ENCODE measurements at regions not wholly inside any gene's neighbourhood (a gene's known extent, or its start where the extent isn't known, plus 50 kb on each side); places are given as distances from the start of the nearest gene placed in this dataset.

DNA sequence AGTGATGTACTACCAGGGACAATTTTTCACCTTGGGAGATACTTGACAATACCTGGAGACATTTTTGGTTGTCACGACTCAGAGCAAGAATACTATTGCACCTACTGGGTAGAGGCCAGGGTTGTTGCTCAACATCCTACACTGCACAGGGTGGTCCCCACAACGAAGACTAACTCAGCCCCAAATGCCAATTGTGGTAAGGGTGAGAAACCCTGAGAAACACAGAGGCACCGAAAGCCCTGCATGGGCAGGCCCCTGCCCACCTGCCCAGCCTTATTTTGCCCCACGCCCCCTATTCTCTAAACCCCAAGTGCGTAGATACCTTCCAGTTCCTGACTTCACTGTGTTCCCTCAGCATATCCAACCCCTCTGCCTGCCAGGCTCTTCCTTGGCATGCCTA is 163.1 kb upstream of the PKDCC start:
- TF ChIP-seq, protein P1, sequence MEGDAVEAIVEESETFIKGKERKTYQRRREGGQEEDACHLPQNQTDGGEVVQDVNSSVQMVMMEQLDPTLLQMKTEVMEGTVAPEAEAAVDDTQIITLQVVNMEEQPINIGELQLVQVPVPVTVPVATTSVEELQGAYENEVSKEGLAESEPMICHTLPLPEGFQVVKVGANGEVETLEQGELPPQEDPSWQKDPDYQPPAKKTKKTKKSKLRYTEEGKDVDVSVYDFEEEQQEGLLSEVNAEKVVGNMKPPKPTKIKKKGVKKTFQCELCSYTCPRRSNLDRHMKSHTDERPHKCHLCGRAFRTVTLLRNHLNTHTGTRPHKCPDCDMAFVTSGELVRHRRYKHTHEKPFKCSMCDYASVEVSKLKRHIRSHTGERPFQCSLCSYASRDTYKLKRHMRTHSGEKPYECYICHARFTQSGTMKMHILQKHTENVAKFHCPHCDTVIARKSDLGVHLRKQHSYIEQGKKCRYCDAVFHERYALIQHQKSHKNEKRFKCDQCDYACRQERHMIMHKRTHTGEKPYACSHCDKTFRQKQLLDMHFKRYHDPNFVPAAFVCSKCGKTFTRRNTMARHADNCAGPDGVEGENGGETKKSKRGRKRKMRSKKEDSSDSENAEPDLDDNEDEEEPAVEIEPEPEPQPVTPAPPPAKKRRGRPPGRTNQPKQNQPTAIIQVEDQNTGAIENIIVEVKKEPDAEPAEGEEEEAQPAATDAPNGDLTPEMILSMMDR (IDR thresholded peaks at IDR 0.05; ENCODE audit: control extremely low read depth, extremely low read depth, low read depth, missing control alignments), result no peak
- no peak for DNase-seq (ENCODE audit: extremely low spot score)
- ChIA-PET POLR2A (no interaction called here), CTCF (interaction anchor here (6.0 kb wide), 1 partner anchor 14 kb away, joined by 38 read pairs; no protein-coding TSS in a partner anchor)

DNA sequence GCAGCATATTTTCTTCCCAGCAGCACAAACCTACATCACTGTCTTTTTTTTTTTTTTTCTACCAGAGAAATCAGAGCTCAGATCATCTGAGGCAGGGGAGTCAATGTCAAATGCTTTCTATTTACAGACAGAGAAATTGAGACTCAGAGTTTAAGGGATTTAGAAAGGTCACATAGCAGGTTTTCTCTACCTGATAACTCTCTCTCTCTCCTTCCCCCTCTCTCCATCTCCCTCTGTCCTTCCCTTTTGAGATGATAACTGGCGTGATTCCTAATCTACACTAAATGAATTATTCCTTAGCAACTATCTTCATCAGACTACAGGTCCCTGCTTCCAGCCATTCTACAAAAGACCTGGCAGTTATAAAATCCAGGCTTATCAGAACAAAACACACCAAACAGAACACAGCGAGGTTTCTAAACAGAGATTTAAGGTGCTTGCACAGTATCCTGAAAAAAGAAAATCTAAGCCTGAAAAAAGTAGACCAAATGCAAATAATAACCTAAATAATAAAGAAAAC is 161.6 kb upstream of the PKDCC start:
- no peak for DNase-seq (ENCODE audit: extremely low spot score)
- POLR2A ChIA-PET, result interaction anchor here (0.6 kb wide), 1 partner anchor 35 kb away, joined by 3 read pairs; no protein-coding TSS in a partner anchor
- TF ChIP-seq, protein P1 (IDR thresholded peaks at IDR 0.05; ENCODE audit: control extremely low read depth, extremely low read depth, low read depth, missing control alignments), result no peak
- CTCF ChIA-PET, result interaction anchor here (1.5 to 6.0 kb wide), 4 partner anchors 10 to 200 kb away, joined by 3 to 38 read pairs (median 10); no protein-coding TSS in a partner anchor

DNA sequence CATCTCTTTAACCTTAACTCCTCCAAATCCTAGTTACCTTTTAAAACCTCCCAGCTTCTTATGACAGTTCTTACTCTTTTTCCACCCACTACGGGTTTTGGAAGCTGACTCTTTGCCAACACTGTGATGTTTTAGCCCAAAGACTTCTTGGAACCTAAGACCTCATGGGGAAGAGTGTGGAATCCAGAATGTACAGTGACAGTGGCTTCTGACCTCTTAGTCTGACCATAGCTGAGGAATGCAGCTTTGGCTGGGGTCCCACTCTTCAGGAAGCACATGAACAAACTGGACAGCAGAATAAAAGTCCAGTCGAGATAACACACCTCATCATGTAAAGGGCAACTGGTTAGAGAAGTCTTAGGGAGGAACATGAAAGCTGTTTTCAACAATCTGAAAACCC is 161.1 kb upstream of the PKDCC start:
- TF ChIP-seq, protein P1 (IDR thresholded peaks at IDR 0.05; ENCODE audit: control extremely low read depth, extremely low read depth, low read depth, missing control alignments), result no peak
- ChIA-PET CTCF (interaction anchor here (1.1 to 6.0 kb wide), 6 partner anchors 10 to 200 kb away, joined by 3 to 38 read pairs (median 4); no protein-coding TSS in a partner anchor), POLR2A (no interaction called here)
- no peak for DNase-seq (ENCODE audit: extremely low spot score)

DNA sequence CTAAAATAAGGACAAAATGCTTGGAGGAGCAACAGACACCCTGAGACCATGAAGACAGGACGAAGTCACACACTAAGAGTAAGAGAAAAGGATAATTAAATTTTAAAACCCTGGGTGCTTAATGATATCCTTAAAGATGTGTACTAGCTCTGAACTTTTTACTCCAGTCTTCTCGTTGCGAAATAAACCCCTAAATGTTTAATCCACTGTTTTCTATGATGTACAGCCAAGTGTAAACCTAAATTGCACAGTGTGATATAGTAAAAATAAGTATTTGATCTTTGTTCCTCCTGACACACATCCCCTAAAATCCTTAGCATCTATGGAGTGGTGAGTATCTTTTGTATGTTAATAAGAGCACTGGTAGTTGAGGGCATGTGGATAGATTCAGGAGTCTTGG is 157.5 kb upstream of the PKDCC start:
- DNase-seq (ENCODE audit: extremely low spot score), result no peak
- POLR2A ChIA-PET, result no interaction called here
- CTCF ChIA-PET, result interaction anchor here (6.0 kb wide), 1 partner anchor 19 kb away, joined by 38 read pairs; no protein-coding TSS in a partner anchor
- TF ChIP-seq, protein P1 (IDR thresholded peaks at IDR 0.05; ENCODE audit: control extremely low read depth, extremely low read depth, low read depth, missing control alignments), result no peak

DNA sequence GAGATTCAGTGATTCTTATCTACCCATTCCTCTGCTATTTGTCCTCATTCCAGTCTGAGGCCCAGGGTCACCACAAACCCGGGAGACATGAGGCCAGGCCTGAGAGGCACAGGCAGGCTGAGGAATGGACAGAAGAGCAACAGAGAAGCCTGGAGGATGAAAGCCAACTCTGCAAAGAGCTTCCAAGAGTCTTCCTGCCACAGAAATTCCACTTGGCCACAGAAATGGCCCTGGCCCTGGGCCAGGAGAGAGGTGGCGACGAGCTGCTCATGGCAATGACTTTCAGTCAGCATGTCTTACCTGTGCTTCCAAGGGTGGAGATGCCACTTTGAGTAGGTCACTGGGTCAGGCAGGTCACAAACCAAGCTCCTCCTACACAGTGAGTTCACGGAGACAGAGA is 155.3 kb upstream of the PKDCC start:
- no peak for DNase-seq (ENCODE audit: extremely low spot score)
- ChIA-PET CTCF (interaction anchor here (1.0 to 1.5 kb wide), 4 partner anchors 9 to 194 kb away, joined by 3 to 4 read pairs (median 3); no protein-coding TSS in a partner anchor), POLR2A (no interaction called here)
- TF ChIP-seq, protein P1 (IDR thresholded peaks at IDR 0.05; ENCODE audit: control extremely low read depth, extremely low read depth, low read depth, missing control alignments), result no peak

DNA sequence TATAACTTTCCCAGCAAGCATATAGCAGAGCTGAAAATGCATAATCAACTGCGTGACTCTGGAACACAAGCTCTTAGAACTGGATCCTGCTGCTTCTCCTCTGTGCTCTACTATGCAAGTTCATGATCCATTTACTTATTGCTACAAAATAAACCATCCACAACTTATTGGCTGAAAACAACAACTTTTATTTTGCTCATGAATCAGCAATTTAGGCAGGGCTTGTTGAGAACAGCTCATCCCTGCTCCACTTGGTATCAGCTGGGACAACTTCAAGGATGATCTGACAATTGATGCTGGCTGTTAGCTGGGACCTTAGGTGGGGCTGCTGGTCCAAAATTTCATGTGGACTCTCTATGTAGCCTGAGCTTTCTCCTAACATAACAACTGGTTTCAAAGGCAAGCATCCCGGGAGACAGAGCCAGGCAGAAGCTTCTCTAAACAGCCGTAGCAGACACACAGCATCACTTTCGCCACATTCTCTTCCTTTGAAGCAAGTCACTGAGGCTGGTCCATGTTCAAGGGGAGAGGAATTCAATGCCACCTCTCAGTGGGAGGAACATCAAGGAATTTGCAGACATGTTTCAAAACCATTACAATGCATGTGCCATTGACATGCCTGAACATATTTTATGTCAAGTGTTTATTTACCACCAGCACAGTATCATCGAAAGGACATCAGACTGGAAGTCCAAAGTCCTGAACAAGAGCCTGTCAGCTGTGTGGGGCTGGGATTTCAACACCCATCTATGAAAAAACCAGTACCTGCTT is 153.1 kb upstream of the PKDCC start:
- no peak for DNase-seq (ENCODE audit: extremely low spot score)
- ChIA-PET POLR2A (no interaction called here), CTCF (interaction anchor here (5.7 kb wide), 1 partner anchor 24 kb away, joined by 30 read pairs; no protein-coding TSS in a partner anchor)
- TF ChIP-seq, protein P1 (IDR thresholded peaks at IDR 0.05; ENCODE audit: control extremely low read depth, extremely low read depth, low read depth, missing control alignments), result no peak

Measured in GM10248 (cell line).